Endothelial cell of umbilical vein (primary cell): ENCODE measurements at regions not wholly inside any gene's neighbourhood (a gene's known extent, or its start where the extent isn't known, plus 50 kb on each side); places are given as distances from the start of the nearest gene placed in this dataset.
A peak's percentile ranks its signal among the peaks of the same experiment; 100 is the strongest.

Source experiments
- BruUV-seq: library from RNA; stranded (reverse); fragments of 400-500 nt; replicated peaks from 2 replicates; lab custom pipeline; 2021; lab: Mats Ljungman, UMichigan
- CTCF ChIA-PET: fragments of 300-600, 350-600 bp; sonication (Branson Sonifier 250); formaldehyde crosslinking; loops from one replicate; lab custom pipeline; 2021; ENCODE audit warnings: antibody characterized with exemption, inconsistent platforms; lab: Charles Lee
- POLR2A ChIA-PET: fragments of 300-600, 350-600 bp; sonication (Branson Sonifier 250); formaldehyde crosslinking; loops from one replicate; lab custom pipeline; 2021; ENCODE audit warnings: antibody characterized with exemption, inconsistent platforms; lab: Charles Lee
- DNase-seq: peaks from one replicate; pipeline ENCODE4 v3.0.0-alpha.2; 2011; ENCODE audit warnings: low read depth, low spot score
- FAIRE-seq: peaks from 2 replicates; lab custom pipeline; 2011; peaks lifted over from hg19 to GRCh38; lab: Jason Lieb, UNC
- H2AFZ ChIP-seq: 2 replicates; pipeline ENCODE4 v1.6.0; 2012; ENCODE audit warnings: low read depth, low read length, control low read depth, inconsistent platforms
- H3K27ac ChIP-seq: 2 replicates; pipeline ENCODE4 v1.5.1; 2011; ENCODE audit warnings: low read depth, mild to moderate bottlenecking, control low read depth, low read length, moderate library complexity; ENCODE audit not compliant: insufficient read depth
- H3K27me3 ChIP-seq, 2 experiments: 2 replicates each; pipeline versions ENCODE4 v1.6.0 to v1.6.1; 2011; ENCODE audit warnings: low read length in 2 of 2, mixed read lengths in 1 of 2; ENCODE audit not compliant: control insufficient read depth in 2 of 2, insufficient read depth in 2 of 2
- H3K36me3 ChIP-seq, 2 experiments: 2 replicates in 1 of 2; 3 replicates in 1 of 2; pipeline ENCODE4 v1.5.1; 2011; ENCODE audit warnings: low read length in 2 of 2, mild to moderate bottlenecking in 1 of 2, moderate library complexity in 1 of 2; ENCODE audit not compliant: control insufficient read depth in 2 of 2, insufficient read depth in 2 of 2; ENCODE audit errors: extremely low read depth in 1 of 2
- H3K4me1 ChIP-seq: 3 replicates; pipeline ENCODE4 v1.5.1; 2011; ENCODE audit warnings: mild to moderate bottlenecking, low read length; ENCODE audit not compliant: control insufficient read depth, insufficient read depth; ENCODE audit errors: extremely low read depth
- H3K4me2 ChIP-seq: 2 replicates; pipeline ENCODE4 v1.6.1; 2011; ENCODE audit warnings: low read length, control low read depth, mixed read lengths; ENCODE audit not compliant: insufficient read depth
- H3K4me3 ChIP-seq, 3 experiments: fragments of 200-600 bp in 1 of 3; sonication (generic), shearing (Covaris generic) in 1 of 3; replicated peaks in 1 of 3; 2 replicates each; pipeline ENCODE4 v1.5.1; 2011 to 2016; ENCODE audit warnings: control low read depth in 3 of 3, low read length in 3 of 3, mild to moderate bottlenecking in 2 of 3, inconsistent platforms in 1 of 3, low read depth in 1 of 3, moderate library complexity in 1 of 3; ENCODE audit not compliant: insufficient read depth in 1 of 3
- H3K79me2 ChIP-seq: 2 replicates; pipeline ENCODE4 v1.6.0; 2012; ENCODE audit warnings: low read length, inconsistent platforms; ENCODE audit not compliant: control insufficient read depth, insufficient read depth
- H3K9ac ChIP-seq: replicated peaks from 2 replicates; pipeline ENCODE3; 2011; ENCODE audit warnings: low read length, control low read depth; ENCODE audit not compliant: insufficient read depth; ENCODE audit errors: extremely low read depth
- H3K9me1 ChIP-seq: replicated peaks from 3 replicates; pipeline ENCODE4 v1.6.0; 2011; ENCODE audit warnings: mild to moderate bottlenecking, low read length; ENCODE audit not compliant: control insufficient read depth, insufficient read depth; ENCODE audit errors: extremely low read depth
- H3K9me3 ChIP-seq: replicated peaks from 2 replicates; pipeline ENCODE4 v1.5.1; 2012; ENCODE audit warnings: low read length, inconsistent platforms; ENCODE audit not compliant: control insufficient read depth, insufficient read depth
- H4K20me1 ChIP-seq: replicated peaks from 2 replicates; pipeline ENCODE3; 2011; ENCODE audit warnings: mild to moderate bottlenecking, low read length; ENCODE audit not compliant: control insufficient read depth, insufficient read depth; ENCODE audit errors: extremely low read depth
- EZH2 ChIP-seq: IDR thresholded peaks from 2 replicates; pipeline ENCODE4 v1.6.1; 2012; ENCODE audit warnings: borderline replicate concordance, low read depth, mild to moderate bottlenecking, moderate library complexity, low read length, inconsistent platforms; ENCODE audit not compliant: severe bottlenecking
- FOS ChIP-seq: IDR thresholded peaks from 2 replicates; pipeline ENCODE4 v1.6.1; 2011; ENCODE audit warnings: mild to moderate bottlenecking, low read length, moderate library complexity, borderline replicate concordance; ENCODE audit not compliant: insufficient read depth
- GATA2 ChIP-seq: IDR thresholded peaks from 2 replicates; pipeline ENCODE4 v1.7.0; 2011; ENCODE audit warnings: low read depth, mild to moderate bottlenecking, moderate library complexity, mixed read lengths, low read length; ENCODE audit not compliant: insufficient read length, insufficient read depth
- JUN ChIP-seq: IDR thresholded peaks from 2 replicates; pipeline ENCODE4 v1.6.1; 2011; ENCODE audit warnings: borderline replicate concordance, low read depth; ENCODE audit not compliant: insufficient read length, insufficient read depth
- MYC ChIP-seq: IDR thresholded peaks from one replicate; pipeline ENCODE4 v1.6.1; 2011; ENCODE audit warnings: mild to moderate bottlenecking, low read depth, low read length
- POLR2A ChIP-seq: IDR thresholded peaks from 2 replicates; pipeline ENCODE4 v1.6.1; 2012; ENCODE audit warnings: low read depth, mild to moderate bottlenecking, control low read depth, low read length
- POLR2AphosphoS5 ChIP-seq: IDR thresholded peaks from 2 replicates; pipeline ENCODE4 v1.6.1; 2012; ENCODE audit warnings: low read depth, mild to moderate bottlenecking, control low read depth, low read length, moderate library complexity; ENCODE audit not compliant: insufficient read depth
- dilution Hi-C: fragments of 300-500 bp; cut with MboI; formaldehyde crosslinking; loops from one replicate; pipeline ENCODE4 v1.15.0; 2019; ENCODE audit warnings: low sequenced_read_pairs; ENCODE audit not compliant: extremely low pct_ligation_motif_present
- intact Hi-C: fragments of 100-400 bp; cut with micrococcal nuclease; formaldehyde crosslinking; loops from one replicate; pipeline ENCODE4 v1.10.0; 2022
- TF ChIP-seq, protein P1 (sequence below), 2 donors: IDR thresholded peaks; 1 replicate in 1 of 2; 2 replicates in 1 of 2; pipeline ENCODE4 v1.5.1; 2011; ENCODE audit warnings: low read length in 2 of 2, mild to moderate bottlenecking in 2 of 2, moderate library complexity in 2 of 2, control low read depth in 1 of 2, inconsistent platforms in 1 of 2, low read depth in 1 of 2; ENCODE audit not compliant: insufficient read depth in 1 of 2; ENCODE audit errors: extremely low read depth in 1 of 2

DNA sequence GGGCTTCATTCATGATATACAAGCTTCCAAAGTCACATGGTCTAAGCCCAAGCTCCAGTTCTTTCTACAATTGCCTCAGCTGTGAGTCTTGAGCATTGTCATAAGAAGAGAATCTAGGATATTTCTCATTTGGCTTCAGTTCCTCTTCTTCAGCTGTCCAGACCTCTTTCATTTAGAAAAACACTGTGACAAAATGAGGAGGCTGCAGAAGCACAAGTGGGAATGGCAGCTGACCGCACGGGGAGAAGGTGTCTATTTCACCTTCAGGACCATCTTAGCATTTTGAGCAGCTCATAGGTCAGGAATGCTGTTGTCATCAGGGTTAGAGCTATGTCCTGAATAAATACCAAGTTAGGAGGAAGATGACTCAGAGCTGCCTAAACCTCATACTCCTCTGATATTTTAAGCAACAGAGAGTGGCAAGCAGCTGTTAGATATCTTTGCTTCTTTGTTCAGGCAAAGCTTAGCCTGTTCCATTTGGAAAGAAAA lies 390.1 kb upstream of the CITED2 start:
- peak; percentile 91 for FAIRE-seq
- no peaks in the 10 kb centered on the region for H4K20me1 ChIP-seq
- no peaks in the 10 kb centered on the region for H3K9me3 ChIP-seq
- no peak overlapping the region for H3K4me3 ChIP-seq
- peak; percentile 91 for DNase-seq
- H3K9me1 ChIP-seq: no peaks in the 10 kb centered on the region
- peak overlapping the region; percentile 96 for H3K27ac ChIP-seq
- H3K79me2 ChIP-seq: no peaks in the 10 kb centered on the region
- TF ChIP-seq POLR2A (peak; percentile 63), FOS (peak; percentile 97), EZH2 (no peak), POLR2AphosphoS5 (peak; percentile 85), JUN (peak; percentile 96), MYC (peak; percentile 28), GATA2 (peak; percentile 76)
- TF ChIP-seq, protein P1, sequence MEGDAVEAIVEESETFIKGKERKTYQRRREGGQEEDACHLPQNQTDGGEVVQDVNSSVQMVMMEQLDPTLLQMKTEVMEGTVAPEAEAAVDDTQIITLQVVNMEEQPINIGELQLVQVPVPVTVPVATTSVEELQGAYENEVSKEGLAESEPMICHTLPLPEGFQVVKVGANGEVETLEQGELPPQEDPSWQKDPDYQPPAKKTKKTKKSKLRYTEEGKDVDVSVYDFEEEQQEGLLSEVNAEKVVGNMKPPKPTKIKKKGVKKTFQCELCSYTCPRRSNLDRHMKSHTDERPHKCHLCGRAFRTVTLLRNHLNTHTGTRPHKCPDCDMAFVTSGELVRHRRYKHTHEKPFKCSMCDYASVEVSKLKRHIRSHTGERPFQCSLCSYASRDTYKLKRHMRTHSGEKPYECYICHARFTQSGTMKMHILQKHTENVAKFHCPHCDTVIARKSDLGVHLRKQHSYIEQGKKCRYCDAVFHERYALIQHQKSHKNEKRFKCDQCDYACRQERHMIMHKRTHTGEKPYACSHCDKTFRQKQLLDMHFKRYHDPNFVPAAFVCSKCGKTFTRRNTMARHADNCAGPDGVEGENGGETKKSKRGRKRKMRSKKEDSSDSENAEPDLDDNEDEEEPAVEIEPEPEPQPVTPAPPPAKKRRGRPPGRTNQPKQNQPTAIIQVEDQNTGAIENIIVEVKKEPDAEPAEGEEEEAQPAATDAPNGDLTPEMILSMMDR (IDR thresholded peaks at IDR 0.05; ENCODE audit: extremely low read depth in 1 of 2, insufficient read depth in 1 of 2, low read depth in 1 of 2, low read length in 2 of 2): no peak
- ChIA-PET POLR2A (interaction anchor here (0.5 to 4.0 kb wide), 4 partner anchors 10 to 395 kb away, joined by 3 to 29 read pairs (median 8); partner anchors contain the start of gene CITED2), CTCF (interaction anchor here (0.6 to 2.0 kb wide), 5 partner anchors 8 to 1911 kb away, joined by 3 to 20 read pairs (median 4); partner anchors contain the start of gene CITED2)
- BruUV-seq: no TSS peak
- dilution Hi-C loops (no loop called here), intact Hi-C loops (loop anchor here (1.0 to 5.0 kb wide), 12 partner anchors 21 to 1798 kb away; partner anchors contain the start of gene CITED2)
- peak overlapping the region; percentile 69 for H3K4me2 ChIP-seq
- H2AFZ ChIP-seq: no peak overlapping the region
- no peaks in the 10 kb centered on the region for H3K27me3 ChIP-seq
- H3K36me3 ChIP-seq: no peaks in the 10 kb centered on the region
- peaks cover 42% of the 10 kb centered on the region for H3K4me1 ChIP-seq
- peak overlapping the region; percentile 83 for H3K9ac ChIP-seq
